HCT116 (cell line): ENCODE measurements at regions not wholly inside any gene's neighbourhood (a gene's known extent, or its start where the extent isn't known, plus 50 kb on each side); places are given as distances from the start of the nearest gene placed in this dataset.

ENCODE experiments used
- ATAC-seq: fragments of 200-7000 bp; cut with Tn5 transposase; 2 replicates; pipeline ENCODE4 v1.9.1; 2020; ENCODE audit warnings: mild to moderate bottlenecking, moderate library complexity
- BruUV-seq: library from RNA; stranded (reverse); fragments of 400-500 nt; replicated peaks from 2 replicates; lab custom pipeline; 2021; lab: Mats Ljungman, UMichigan
- CTCF ChIA-PET: fragments of 300-600 bp; sonication (Branson Sonifier 250); formaldehyde crosslinking; loops from one replicate; lab custom pipeline; 2021; ENCODE audit warnings: antibody characterized with exemption; lab: Charles Lee
- POLR2A ChIA-PET: fragments of 300-600, 350-600 bp; sonication (Branson Sonifier 250); formaldehyde crosslinking; loops from one replicate; lab custom pipeline; 2021; ENCODE audit warnings: antibody characterized with exemption; lab: Charles Lee
- RAD21 ChIA-PET, 2 experiments: fragments of 300-600 bp; sonication (Branson Sonifier 250); formaldehyde crosslinking; loops; one replicate each; lab custom pipeline; 2023; ENCODE audit warnings: low total read pairs in 2 of 2; ENCODE audit not compliant: uncharacterized antibody in 2 of 2, unreplicated experiment in 2 of 2, low non-redundant PET in 1 of 2; lab: Charles Lee
- DNase-seq: peaks from one replicate; pipeline ENCODE4 v3.0.0-alpha.2; 2010; ENCODE audit warnings: low read depth, low spot score
- H2AFZ ChIP-seq: fragments of 200-600 bp; shearing (Covaris generic), sonication (generic); 2 replicates; pipeline ENCODE4 v1.6.1; 2017; ENCODE audit warnings: low read depth, mixed run types, mixed read lengths, antibody characterized with exemption, low read length; ENCODE audit not compliant: poor library complexity, severe bottlenecking
- H3K27ac ChIP-seq: 2 replicates; pipeline ENCODE4 v1.5.1; 2012; ENCODE audit warnings: low read depth, low read length
- H3K27me3 ChIP-seq: fragments of 200-600 bp; sonication (generic); 2 replicates; pipeline ENCODE4 v1.6.1; 2016; ENCODE audit warnings: mixed run types, low read length, mixed read lengths; ENCODE audit not compliant: insufficient read depth
- H3K36me3 ChIP-seq, 2 experiments: fragments of 200-500 bp in 1 of 2; fragments of 200-600 bp in 1 of 2; sonication (Bioruptor generic) in 1 of 2; sonication (generic) in 1 of 2; 2 replicates each; pipeline versions ENCODE4 v1.5.1 to v1.6.1; 2014 to 2016; ENCODE audit warnings: low read length in 2 of 2, inconsistent platforms in 1 of 2, mixed read lengths in 1 of 2, mixed run types in 1 of 2; ENCODE audit not compliant: insufficient read depth in 2 of 2, control insufficient read depth in 1 of 2
- H3K4me1 ChIP-seq, 2 experiments: fragments of 200-600 bp in 1 of 2; sonication (generic) in 1 of 2; 2 replicates each; pipeline versions ENCODE4 v1.5.1 to v1.6.1; 2012 to 2017; ENCODE audit warnings: low read length in 2 of 2, inconsistent platforms in 1 of 2, mild to moderate bottlenecking in 1 of 2, mixed read lengths in 1 of 2, mixed run types in 1 of 2, moderate library complexity in 1 of 2; ENCODE audit not compliant: insufficient read depth in 2 of 2, control insufficient read depth in 1 of 2
- H3K4me2 ChIP-seq: fragments of 200-600 bp; sonication (generic); 2 replicates; pipeline ENCODE4 v1.6.1; 2017; ENCODE audit warnings: mixed run types, low read length, mixed read lengths
- H3K4me3 ChIP-seq, 2 experiments: fragments of 200-600 bp in 1 of 2; sonication (generic) in 1 of 2; replicated peaks in 1 of 2; 2 replicates each; pipeline ENCODE4 v1.5.1; 2011 to 2016; ENCODE audit warnings: low read length in 2 of 2, control low read depth in 1 of 2, low read depth in 1 of 2, mild to moderate bottlenecking in 1 of 2, mixed read lengths in 1 of 2, mixed run types in 1 of 2
- H3K79me2 ChIP-seq: fragments of 200-600 bp; sonication (generic); 2 replicates; pipeline ENCODE4 v1.6.1; 2017; ENCODE audit warnings: mild to moderate bottlenecking, mixed run types, low read length, moderate library complexity, mixed read lengths; ENCODE audit not compliant: insufficient read depth
- H3K9ac ChIP-seq: fragments of 200-600 bp; sonication (generic); 2 replicates; pipeline ENCODE4 v1.6.1; 2016; ENCODE audit warnings: low read length, mixed read lengths
- H3K9me2 ChIP-seq: fragments of 200-600 bp; sonication (generic), shearing (Covaris generic); 2 replicates; pipeline ENCODE4 v1.6.1; 2017; ENCODE audit warnings: mixed run types, mild to moderate bottlenecking, moderate library complexity; ENCODE audit not compliant: insufficient read depth
- H3K9me3 ChIP-seq, 2 experiments: fragments of 200-500 bp in 1 of 2; fragments of 200-600 bp in 1 of 2; sonication (Bioruptor generic) in 1 of 2; sonication (generic) in 1 of 2; 2 replicates each; pipeline ENCODE4 v1.6.1; 2014 to 2017; ENCODE audit warnings: low read length in 2 of 2, mixed read lengths in 2 of 2, inconsistent platforms in 1 of 2, low read depth in 1 of 2, mild to moderate bottlenecking in 1 of 2, mixed run types in 1 of 2, moderate library complexity in 1 of 2; ENCODE audit not compliant: control insufficient read depth in 1 of 2, insufficient read depth in 1 of 2
- H4K20me1 ChIP-seq: fragments of 200-600 bp; sonication (generic), shearing (Covaris generic); 2 replicates; pipeline ENCODE4 v1.6.1; 2017; ENCODE audit warnings: mixed run types, mild to moderate bottlenecking, moderate library complexity; ENCODE audit not compliant: insufficient read depth
- ELF1 ChIP-seq: IDR thresholded peaks from 2 replicates; pipeline ENCODE4 v1.6.1; 2012; ENCODE audit warnings: low read depth, borderline replicate concordance
- EZH2phosphoT487 ChIP-seq: fragments of 200-600 bp; IDR thresholded peaks from 2 replicates; pipeline ENCODE4 v1.6.1; 2018; ENCODE audit warnings: antibody characterized with exemption, borderline replicate concordance
- FOSL1 ChIP-seq: IDR thresholded peaks from 2 replicates; pipeline ENCODE4 v1.6.1; 2012; ENCODE audit warnings: low read depth
- RAD21 ChIP-seq: IDR thresholded peaks from 2 replicates; pipeline ENCODE4 v1.6.1; 2012; ENCODE audit warnings: low read depth, mild to moderate bottlenecking
- SP1 ChIP-seq: IDR thresholded peaks from 2 replicates; pipeline ENCODE4 v1.6.1; 2012; ENCODE audit warnings: low read depth
- TCF7L2 ChIP-seq: IDR thresholded peaks from 2 replicates; pipeline ENCODE4 v1.7.0; 2011; ENCODE audit warnings: borderline replicate concordance, inconsistent platforms; ENCODE audit not compliant: insufficient read depth, insufficient read length; ENCODE audit errors: extremely low read depth
- intact Hi-C: fragments of 100-400 bp; cut with micrococcal nuclease; formaldehyde crosslinking; loops from 2 replicates; pipeline ENCODE4 v1.10.0; 2022

- POLR2A ChIA-PET, result interaction anchor here (1.4 kb wide), 1 partner anchor 134 kb away, joined by 4 read pairs; the partner anchor contains the start of gene CPEB4
- Histone ChIP-seq H4K20me1 (no peaks in the 10 kb centered on the region), H3K4me3 (no peak overlapping the region)
Observed at GRCh38 chr5:173753307-173754168, 134.6 kb upstream of the CPEB4 start.

GRCh38 chr5:173755319-173755718 is 132.8 kb upstream of the CPEB4 start:
- no peaks in the 10 kb centered on the region for H3K4me1 ChIP-seq
- H3K9me2 ChIP-seq, result no peaks in the 10 kb centered on the region
- TF ChIP-seq TCF7L2 (no peak), ELF1 (no peak), RAD21 (no peak), EZH2phosphoT487 (no peak)
- no peak overlapping the region for H3K9ac ChIP-seq
- no TSS peak for BruUV-seq
- H3K4me2 ChIP-seq, result no peak overlapping the region
- H3K9me3 ChIP-seq, result no peaks in the 10 kb centered on the region
- no peak overlapping the region for H3K4me3 ChIP-seq
- RAD21 ChIA-PET, result no interaction called here
- no peak overlapping the region for H2AFZ ChIP-seq
- DNase-seq (no peak), ATAC-seq (no peak)
- intact Hi-C loops, result no loop called here
- H3K27ac ChIP-seq, result no peak overlapping the region
- H4K20me1 ChIP-seq, result no peaks in the 10 kb centered on the region
- peaks cover 41% of the 10 kb centered on the region for H3K27me3 ChIP-seq
- no peaks in the 10 kb centered on the region for H3K36me3 ChIP-seq
- POLR2A ChIA-PET, result no interaction called here
- CTCF ChIA-PET, result no interaction called here
- no peaks in the 10 kb centered on the region for H3K79me2 ChIP-seq

More at GRCh38 chr5:173753307-173754168, 134.6 kb upstream of the CPEB4 start:
- no peaks in the 10 kb centered on the region for H3K4me1 ChIP-seq
- no TSS peak for BruUV-seq
- TF ChIP-seq FOSL1, result no peak
- no peak for TF ChIP-seq SP1
- TF ChIP-seq, all 23 proteins: peak for 0
- ATAC-seq (no peak), DNase-seq (no peak)
- no peaks in the 10 kb centered on the region for H3K79me2 ChIP-seq
- H3K9me3 ChIP-seq, result no peaks in the 10 kb centered on the region
- H3K9ac ChIP-seq, result no peak overlapping the region
- H3K9me2 ChIP-seq, result no peaks in the 10 kb centered on the region
- H3K36me3 ChIP-seq, result no peaks in the 10 kb centered on the region
- no peak overlapping the region for H3K4me2 ChIP-seq
- no peak overlapping the region for H3K27ac ChIP-seq
- H2AFZ ChIP-seq, result no peak overlapping the region
- ChIA-PET RAD21 (no interaction called here), CTCF (no interaction called here)
- intact Hi-C loops, result no loop called here
- peaks cover 31% of the 10 kb centered on the region for H3K27me3 ChIP-seq
